Karpas-422 (cell line): ENCODE measurements at regions not wholly inside any gene's neighbourhood (a gene's known extent, or its start where the extent isn't known, plus 50 kb on each side); places are given as distances from the start of the nearest gene placed in this dataset.

Experiments
- DNase-seq: peaks from one replicate; pipeline ENCODE4 v3.0.0-alpha.2; 2015
- H2AFZ ChIP-seq: fragments of 200-600 bp; sonication (generic); 2 replicates; pipeline ENCODE4 v1.6.1; 2014; ENCODE audit warnings: antibody characterized with exemption, low read length, mixed read lengths
- H3K27ac ChIP-seq: fragments of 200-600 bp; sonication (generic); 2 replicates; pipeline ENCODE4 v1.5.1; 2014; ENCODE audit warnings: mild to moderate bottlenecking, low read length, moderate library complexity
- H3K27me3 ChIP-seq: fragments of 200-600 bp; sonication (generic); 2 replicates; pipeline ENCODE4 v1.6.1; 2014; ENCODE audit warnings: low read length, mixed read lengths
- H3K36me3 ChIP-seq: fragments of 200-600 bp; sonication (generic); 2 replicates; pipeline ENCODE4 v1.6.1; 2014; ENCODE audit warnings: low read length, mixed read lengths; ENCODE audit not compliant: insufficient read depth
- H3K4me1 ChIP-seq: fragments of 200-600 bp; sonication (generic); 2 replicates; pipeline ENCODE4 v1.6.1; 2014; ENCODE audit warnings: mild to moderate bottlenecking, low read length, mixed read lengths
- H3K4me2 ChIP-seq: fragments of 200-600 bp; sonication (generic); 2 replicates; pipeline ENCODE4 v1.6.1; 2014; ENCODE audit warnings: low read length, low read depth, mild to moderate bottlenecking; ENCODE audit not compliant: poor library complexity, severe bottlenecking
- H3K4me3 ChIP-seq: fragments of 200-600 bp; sonication (generic); 2 replicates; pipeline ENCODE4 v1.5.1; 2014; ENCODE audit warnings: mild to moderate bottlenecking, antibody characterized with exemption, low read length, mixed read lengths
- H3K79me2 ChIP-seq: fragments of 200-600 bp; sonication (generic); 2 replicates; pipeline ENCODE4 v1.6.1; 2014; ENCODE audit warnings: mild to moderate bottlenecking, low read length, mixed read lengths
- H3K9ac ChIP-seq: fragments of 200-600 bp; sonication (generic); 2 replicates; pipeline ENCODE4 v1.6.0; 2014; ENCODE audit warnings: low read length
- H3K9me2 ChIP-seq: fragments of 200-600 bp; sonication (generic), shearing (Covaris generic); replicated peaks from 2 replicates; pipeline ENCODE4 v1.6.0; 2014; ENCODE audit warnings: mild to moderate bottlenecking, low read length, moderate library complexity; ENCODE audit not compliant: insufficient read depth
- H3K9me3 ChIP-seq: fragments of 300-700, 200-600 bp; sonication (generic); 2 replicates; pipeline ENCODE4 v1.6.1; 2014; ENCODE audit warnings: low read length, mixed read lengths
- H4K20me1 ChIP-seq: fragments of 200-600 bp; sonication (generic); 2 replicates; pipeline ENCODE4 v1.6.1; 2014; ENCODE audit warnings: mild to moderate bottlenecking, antibody characterized with exemption, low read length, low read depth; ENCODE audit not compliant: insufficient read depth

DNA sequence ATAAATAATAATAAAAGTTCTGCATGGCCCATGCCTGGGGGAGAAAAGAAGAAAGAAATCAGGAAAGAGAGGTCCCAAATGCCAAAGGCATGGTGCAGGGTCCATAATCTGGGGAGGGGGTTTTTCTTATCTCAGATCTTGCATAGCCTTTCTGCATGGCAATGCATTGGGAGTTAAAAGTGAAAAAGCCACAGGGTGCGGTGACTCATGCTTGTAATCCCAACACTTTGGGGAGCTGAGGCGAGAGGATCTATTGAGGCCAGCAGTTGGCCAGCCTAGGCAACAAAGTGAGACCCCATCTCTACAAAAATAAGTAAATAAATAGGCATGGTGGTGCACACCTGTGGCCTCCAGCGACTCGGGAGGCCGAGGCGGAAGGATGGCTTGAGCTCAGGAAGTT is 76.8 kb upstream of the GATA2 start:
- H3K4me2 ChIP-seq, result no peak overlapping the region
- H2AFZ ChIP-seq, result no peak overlapping the region
- no peaks in the 10 kb centered on the region for H4K20me1 ChIP-seq
- no peaks in the 10 kb centered on the region for H3K36me3 ChIP-seq
- H3K4me3 ChIP-seq, result no peak overlapping the region
- DNase-seq, result no peak
- 0 out of 2 replicates have a peak, but pooled peaks cover 3% of the 10 kb centered on the region for H3K4me1 ChIP-seq
- no peaks in the 10 kb centered on the region for H3K79me2 ChIP-seq
- no peak overlapping the region for H3K9ac ChIP-seq
- H3K9me3 ChIP-seq, result no peaks in the 10 kb centered on the region
- H3K27me3 ChIP-seq, result no peaks in the 10 kb centered on the region
- H3K27ac ChIP-seq, result no peak overlapping the region
- H3K9me2 ChIP-seq, result no peaks in the 10 kb centered on the region

DNA sequence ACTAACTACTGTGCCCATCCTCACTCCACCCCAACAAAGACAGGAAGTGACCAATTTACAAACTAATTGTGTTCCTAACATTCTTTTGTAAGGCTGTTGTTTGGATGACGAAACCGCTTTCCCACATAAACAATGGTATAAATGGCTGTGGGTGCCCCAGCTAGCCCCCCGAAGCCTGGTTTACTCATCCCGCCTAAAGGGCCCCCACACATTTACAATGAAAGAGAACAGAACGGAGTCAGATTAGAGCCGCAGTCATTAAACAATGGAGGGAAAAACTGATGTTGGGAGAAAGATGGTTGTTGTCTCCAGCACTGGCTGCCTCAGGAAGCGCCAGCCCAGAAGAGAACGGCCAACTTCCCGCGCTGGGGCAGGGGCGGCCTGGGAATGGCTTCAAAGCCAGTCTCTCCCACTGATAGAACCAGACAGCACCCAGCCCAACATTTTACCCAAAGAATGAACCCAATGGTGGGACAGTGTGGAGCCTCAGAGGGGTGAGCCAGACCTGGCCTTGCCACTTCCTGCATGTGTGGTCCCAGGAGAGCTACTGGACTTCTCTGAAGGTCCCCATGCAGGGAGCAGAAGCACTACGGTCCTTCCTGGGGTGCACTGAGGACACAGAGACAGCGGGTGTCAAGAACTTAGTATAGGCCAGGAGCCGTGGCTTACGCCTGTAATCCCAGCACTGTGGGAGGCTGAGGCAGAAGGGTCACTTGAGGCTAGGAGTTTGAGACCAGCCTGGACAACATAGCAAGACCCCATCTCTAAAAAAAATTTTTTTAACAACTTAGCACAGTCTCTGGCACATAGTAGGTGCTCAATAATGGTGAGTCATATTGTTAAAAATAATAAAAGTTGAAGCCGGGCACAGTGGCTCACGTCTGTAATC is 75.8 kb upstream of the GATA2 start:
- H3K9me2 ChIP-seq, result no peaks in the 10 kb centered on the region
- no peaks in the 10 kb centered on the region for H3K36me3 ChIP-seq
- H3K9me3 ChIP-seq, result no peaks in the 10 kb centered on the region
- no peaks in the 10 kb centered on the region for H3K79me2 ChIP-seq
- no peaks in the 10 kb centered on the region for H3K27me3 ChIP-seq
- H3K9ac ChIP-seq, result no peak overlapping the region
- H3K4me2 ChIP-seq, result no peak overlapping the region
- H2AFZ ChIP-seq, result no peak overlapping the region
- no peak overlapping the region for H3K4me3 ChIP-seq
- no peaks in the 10 kb centered on the region for H4K20me1 ChIP-seq
- DNase-seq, result no peak
- H3K27ac ChIP-seq, result no peak overlapping the region
- 0 out of 2 replicates have a peak, but pooled peaks cover 3% of the 10 kb centered on the region for H3K4me1 ChIP-seq

DNA sequence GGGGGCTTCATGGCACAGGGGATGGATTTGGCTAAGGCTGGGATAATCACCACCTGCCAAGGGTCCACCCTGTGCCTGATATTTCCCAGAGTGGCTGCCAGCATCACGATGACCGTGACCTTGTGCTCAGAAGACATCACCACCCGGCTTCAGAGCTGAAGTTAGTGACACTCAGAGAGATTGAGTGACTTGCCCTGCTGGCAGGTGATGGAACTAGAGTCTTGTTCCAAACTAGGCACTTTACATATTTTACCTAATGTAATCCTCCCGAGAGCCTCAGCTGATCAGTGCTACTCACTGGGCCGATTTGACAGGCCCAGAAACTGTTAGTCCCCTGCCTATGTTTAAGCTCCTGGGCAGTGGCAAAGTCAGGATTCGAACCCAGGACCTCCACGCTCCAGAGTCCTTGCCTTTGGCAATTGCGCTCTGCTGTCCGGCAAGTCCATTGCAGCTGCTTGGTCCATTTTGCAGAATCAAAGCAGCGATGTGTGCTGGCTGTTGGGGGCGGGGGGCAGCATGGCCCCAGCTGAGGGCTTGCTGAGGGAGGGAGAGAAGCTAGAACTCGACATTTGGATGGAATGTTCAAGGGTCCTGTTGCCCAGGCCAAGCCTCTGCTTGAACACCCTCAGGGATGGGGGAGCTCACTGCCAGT is 74.8 kb upstream of the GATA2 start:
- H3K4me3 ChIP-seq, result no peak overlapping the region
- H3K9me3 ChIP-seq, result no peaks in the 10 kb centered on the region
- no peak overlapping the region for H3K9ac ChIP-seq
- no peaks in the 10 kb centered on the region for H3K36me3 ChIP-seq
- no peak overlapping the region for H3K27ac ChIP-seq
- H3K79me2 ChIP-seq, result no peaks in the 10 kb centered on the region
- no peak overlapping the region for H3K4me2 ChIP-seq
- H3K9me2 ChIP-seq, result no peaks in the 10 kb centered on the region
- DNase-seq, result peak; percentile 61
- no peaks in the 10 kb centered on the region for H4K20me1 ChIP-seq
- no peak overlapping the region for H2AFZ ChIP-seq
- 0 out of 2 replicates have a peak, but pooled peaks cover 3% of the 10 kb centered on the region for H3K4me1 ChIP-seq
- no peaks in the 10 kb centered on the region for H3K27me3 ChIP-seq

DNA sequence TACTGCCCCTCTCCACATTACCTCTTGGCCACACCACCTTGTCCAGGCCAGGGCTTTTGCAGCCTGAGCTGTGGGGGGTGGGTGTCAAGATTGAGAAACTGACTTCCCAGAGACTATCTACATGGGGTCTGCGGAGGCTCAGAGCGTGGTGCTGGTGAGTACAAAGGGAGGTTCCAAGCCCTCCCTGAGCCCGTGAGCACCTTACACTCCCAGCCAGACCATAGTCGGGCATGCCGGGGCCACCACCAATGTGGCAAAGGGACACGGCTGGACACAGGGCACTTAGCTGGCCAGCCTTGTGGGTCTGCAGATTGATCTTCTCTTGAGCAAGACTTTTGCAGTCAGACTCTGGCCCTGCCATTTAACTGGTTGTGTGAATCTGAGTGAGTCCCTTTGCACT is 74.1 kb upstream of the GATA2 start:
- no peak overlapping the region for H3K9ac ChIP-seq
- no peak overlapping the region for H2AFZ ChIP-seq
- no peaks in the 10 kb centered on the region for H4K20me1 ChIP-seq
- no peaks in the 10 kb centered on the region for H3K36me3 ChIP-seq
- no peaks in the 10 kb centered on the region for H3K27me3 ChIP-seq
- H3K79me2 ChIP-seq, result no peaks in the 10 kb centered on the region
- no peak overlapping the region for H3K4me3 ChIP-seq
- DNase-seq, result no peak
- 0 out of 2 replicates have a peak, but pooled peaks cover 3% of the 10 kb centered on the region for H3K4me1 ChIP-seq
- no peaks in the 10 kb centered on the region for H3K9me3 ChIP-seq
- H3K9me2 ChIP-seq, result no peaks in the 10 kb centered on the region
- H3K27ac ChIP-seq, result no peak overlapping the region
- no peak overlapping the region for H3K4me2 ChIP-seq

DNA sequence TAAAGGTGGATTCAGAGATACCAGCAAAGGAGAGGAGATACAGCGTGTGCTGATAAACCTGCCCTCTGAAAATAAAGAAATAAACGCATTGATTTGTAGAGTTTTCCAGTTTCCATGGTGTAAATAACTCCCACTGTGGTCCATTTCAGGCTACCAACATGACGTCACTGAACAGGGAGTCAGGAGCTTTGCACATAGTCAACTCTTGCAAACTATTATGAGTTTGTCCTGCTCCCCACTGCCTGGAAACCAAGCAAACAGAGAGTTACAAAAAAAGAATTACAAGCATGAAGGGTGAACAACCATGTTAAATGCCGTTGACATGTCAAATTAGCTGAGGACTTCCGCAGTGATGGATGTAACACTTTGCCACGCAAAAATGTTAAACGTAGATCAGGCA is 70.4 kb upstream of the GATA2 start:
- Histone ChIP-seq H4K20me1 (no peaks in the 10 kb centered on the region), H3K4me2 (no peak overlapping the region), H3K4me1 (0 out of 2 replicates have a peak, but pooled peaks cover 3% of the 10 kb centered on the region), H3K4me3 (no peak overlapping the region), H2AFZ (no peak overlapping the region), H3K9ac (no peak overlapping the region), H3K9me2 (no peaks in the 10 kb centered on the region), H3K27me3 (no peaks in the 10 kb centered on the region), H3K9me3 (no peaks in the 10 kb centered on the region), H3K36me3 (no peaks in the 10 kb centered on the region), H3K27ac (no peak overlapping the region), H3K79me2 (no peaks in the 10 kb centered on the region)
- DNase-seq, result no peak

DNA sequence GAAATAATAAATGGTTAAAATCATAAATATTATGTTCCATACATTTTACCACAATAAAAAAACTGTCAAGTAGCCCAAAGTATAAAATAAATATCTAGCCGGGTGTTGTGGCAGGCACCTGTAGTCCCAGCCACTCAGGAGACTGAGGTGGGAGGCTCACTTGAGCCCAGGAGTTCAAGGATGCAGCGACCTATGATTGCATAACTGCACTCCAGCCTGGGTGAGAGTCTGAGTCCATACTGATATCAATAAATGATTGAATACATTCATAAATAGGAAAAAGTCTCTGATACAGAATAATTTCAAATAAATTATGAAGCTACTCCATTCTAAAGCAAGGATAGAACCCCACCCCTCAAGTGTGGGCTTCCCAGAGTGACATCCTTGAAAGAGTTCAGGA is 68.5 kb upstream of the GATA2 start:
- no peaks in the 10 kb centered on the region for H4K20me1 ChIP-seq
- no peak for DNase-seq
- H3K4me3 ChIP-seq, result no peak overlapping the region
- H3K9me2 ChIP-seq, result no peaks in the 10 kb centered on the region
- H2AFZ ChIP-seq, result no peak overlapping the region
- H3K36me3 ChIP-seq, result no peaks in the 10 kb centered on the region
- no peaks in the 10 kb centered on the region for H3K4me1 ChIP-seq
- H3K9ac ChIP-seq, result no peak overlapping the region
- no peak overlapping the region for H3K4me2 ChIP-seq
- H3K27me3 ChIP-seq, result no peaks in the 10 kb centered on the region
- H3K79me2 ChIP-seq, result no peaks in the 10 kb centered on the region
- H3K27ac ChIP-seq, result no peak overlapping the region
- H3K9me3 ChIP-seq, result no peaks in the 10 kb centered on the region

DNA sequence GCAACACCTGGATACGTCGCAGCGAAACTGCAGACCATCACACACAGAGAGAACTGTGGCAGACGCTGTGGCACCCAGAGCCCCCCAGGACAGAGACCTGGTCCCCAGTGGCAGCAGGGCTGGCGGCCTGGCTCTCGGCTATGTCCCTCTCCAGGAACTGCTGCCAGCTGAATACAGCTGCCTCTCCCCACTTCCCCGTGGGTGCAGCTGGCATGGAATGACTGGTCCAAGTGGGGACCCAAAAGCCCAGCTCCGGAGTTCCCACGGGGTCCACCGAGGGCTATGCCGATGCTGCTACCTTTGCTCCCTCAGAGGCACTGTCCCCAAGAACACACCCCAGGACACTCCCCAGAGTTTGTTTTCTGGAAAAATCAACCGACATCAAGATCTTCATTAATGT is 67.8 kb upstream of the GATA2 start:
- Histone ChIP-seq H3K36me3 (no peaks in the 10 kb centered on the region), H3K9ac (no peak overlapping the region), H3K79me2 (no peaks in the 10 kb centered on the region), H3K4me3 (no peak overlapping the region), H3K4me1 (no peaks in the 10 kb centered on the region), H3K27ac (no peak overlapping the region), H3K4me2 (no peak overlapping the region), H4K20me1 (no peaks in the 10 kb centered on the region), H3K9me2 (no peaks in the 10 kb centered on the region), H2AFZ (no peak overlapping the region), H3K9me3 (no peaks in the 10 kb centered on the region), H3K27me3 (no peaks in the 10 kb centered on the region)
- DNase-seq, result no peak

DNA sequence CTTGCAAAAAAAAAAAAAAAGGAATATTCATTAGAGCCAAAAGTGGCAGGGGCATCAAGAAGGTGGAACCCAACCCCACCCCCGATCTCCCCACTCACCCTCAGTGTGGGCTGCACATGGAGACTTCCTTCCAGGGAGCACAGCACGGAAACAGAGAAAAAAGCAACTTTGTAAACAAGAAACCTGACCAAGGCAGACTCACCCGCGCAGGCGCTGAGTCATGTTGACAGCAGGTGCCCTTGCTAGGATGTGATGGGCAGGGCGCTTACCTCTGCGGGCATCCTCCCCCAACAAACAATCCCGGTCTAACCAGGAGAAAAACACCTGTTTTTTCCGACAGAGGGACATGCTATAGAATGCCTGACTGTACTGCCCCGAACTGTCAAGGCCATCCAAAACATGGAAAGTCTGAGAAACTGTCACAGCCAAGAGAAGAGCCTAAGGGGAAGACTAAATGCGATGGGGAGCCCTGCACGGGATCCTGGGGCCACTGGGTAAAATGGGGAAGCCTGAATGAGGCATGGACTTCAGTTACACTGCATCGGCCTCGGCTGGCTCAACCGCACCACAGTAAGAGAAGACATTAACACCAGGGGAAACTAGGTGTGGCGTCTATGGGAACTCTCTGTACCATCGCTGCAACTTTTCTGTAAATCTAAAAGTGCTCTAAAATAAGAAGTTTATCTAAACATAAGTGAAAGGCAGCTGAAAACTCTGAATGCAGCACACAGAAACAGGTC is 66.7 kb upstream of the GATA2 start:
- Histone ChIP-seq H3K9me3 (no peaks in the 10 kb centered on the region), H3K4me3 (no peak overlapping the region), H3K4me2 (no peak overlapping the region), H3K36me3 (no peaks in the 10 kb centered on the region), H2AFZ (no peak overlapping the region), H3K4me1 (no peaks in the 10 kb centered on the region), H3K27ac (no peak overlapping the region), H3K79me2 (no peaks in the 10 kb centered on the region), H3K27me3 (no peaks in the 10 kb centered on the region), H4K20me1 (no peaks in the 10 kb centered on the region), H3K9me2 (no peaks in the 10 kb centered on the region), H3K9ac (no peak overlapping the region)
- DNase-seq, result no peak
